AG10803 (cell line): ENCODE measurements at regions not wholly inside any gene's neighbourhood (a gene's known extent, or its start where the extent isn't known, plus 50 kb on each side); places are given as distances from the start of the nearest gene placed in this dataset.
A peak's percentile ranks its signal among the peaks of the same experiment; 100 is the strongest.

Experiments
- DNase-seq: peaks from one replicate; pipeline ENCODE4 v3.0.0; 2010; ENCODE audit warnings: low read depth
- H3K4me3 ChIP-seq: 2 replicates; pipeline ENCODE4 v1.5.1; 2011; ENCODE audit warnings: mild to moderate bottlenecking, low read length, control low read depth
- TF ChIP-seq, protein P1 (sequence below): conservative IDR thresholded peaks from 2 replicates; pipeline ENCODE4 v1.5.1; 2011; ENCODE audit warnings: mild to moderate bottlenecking, low read length, control low read depth, inconsistent platforms

DNA sequence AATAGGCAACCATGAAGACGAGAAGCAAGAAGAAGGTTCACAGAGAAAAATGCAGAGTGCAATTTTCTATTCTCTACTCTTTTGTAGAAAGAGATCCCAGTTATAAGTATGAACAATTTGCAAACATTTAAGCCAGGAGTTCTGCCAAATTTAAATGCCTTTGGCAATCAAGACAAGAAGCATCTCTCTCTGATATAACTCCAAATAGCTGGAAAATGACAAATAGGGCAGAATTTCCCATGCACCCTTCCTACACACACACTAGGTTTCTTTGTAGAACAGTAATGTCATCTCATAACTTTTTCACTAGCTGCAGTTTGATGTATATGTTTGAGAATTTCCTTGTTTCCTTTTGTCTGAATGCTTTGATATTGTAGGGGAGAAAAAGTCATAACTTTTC lies 333.5 kb upstream of the AZI2 start:
- TF ChIP-seq, protein P1, sequence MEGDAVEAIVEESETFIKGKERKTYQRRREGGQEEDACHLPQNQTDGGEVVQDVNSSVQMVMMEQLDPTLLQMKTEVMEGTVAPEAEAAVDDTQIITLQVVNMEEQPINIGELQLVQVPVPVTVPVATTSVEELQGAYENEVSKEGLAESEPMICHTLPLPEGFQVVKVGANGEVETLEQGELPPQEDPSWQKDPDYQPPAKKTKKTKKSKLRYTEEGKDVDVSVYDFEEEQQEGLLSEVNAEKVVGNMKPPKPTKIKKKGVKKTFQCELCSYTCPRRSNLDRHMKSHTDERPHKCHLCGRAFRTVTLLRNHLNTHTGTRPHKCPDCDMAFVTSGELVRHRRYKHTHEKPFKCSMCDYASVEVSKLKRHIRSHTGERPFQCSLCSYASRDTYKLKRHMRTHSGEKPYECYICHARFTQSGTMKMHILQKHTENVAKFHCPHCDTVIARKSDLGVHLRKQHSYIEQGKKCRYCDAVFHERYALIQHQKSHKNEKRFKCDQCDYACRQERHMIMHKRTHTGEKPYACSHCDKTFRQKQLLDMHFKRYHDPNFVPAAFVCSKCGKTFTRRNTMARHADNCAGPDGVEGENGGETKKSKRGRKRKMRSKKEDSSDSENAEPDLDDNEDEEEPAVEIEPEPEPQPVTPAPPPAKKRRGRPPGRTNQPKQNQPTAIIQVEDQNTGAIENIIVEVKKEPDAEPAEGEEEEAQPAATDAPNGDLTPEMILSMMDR, result no peak
- peak; percentile 4 for DNase-seq
- no peak overlapping the region for H3K4me3 ChIP-seq

DNA sequence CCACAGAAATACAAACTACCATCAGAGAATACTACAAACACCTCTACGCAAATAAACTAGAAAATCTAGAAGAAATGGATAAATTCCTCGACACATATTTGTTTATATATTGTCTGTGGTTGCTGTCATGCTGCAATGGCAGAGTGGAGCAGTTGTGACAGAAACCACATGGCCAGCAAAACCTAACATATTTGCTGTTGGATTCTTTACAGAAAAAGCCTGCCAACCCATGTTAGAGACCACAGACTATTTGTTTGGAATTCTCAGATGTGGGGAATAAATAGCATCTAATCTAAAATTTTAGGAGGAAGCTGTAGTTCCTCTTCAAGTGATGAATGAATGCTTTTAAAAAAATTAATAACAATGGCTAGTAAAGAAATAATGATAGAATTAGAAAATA lies 341.6 kb upstream of the AZI2 start:
- TF ChIP-seq, protein P1, result no peak
- no peak for DNase-seq
- H3K4me3 ChIP-seq, result no peak overlapping the region

DNA sequence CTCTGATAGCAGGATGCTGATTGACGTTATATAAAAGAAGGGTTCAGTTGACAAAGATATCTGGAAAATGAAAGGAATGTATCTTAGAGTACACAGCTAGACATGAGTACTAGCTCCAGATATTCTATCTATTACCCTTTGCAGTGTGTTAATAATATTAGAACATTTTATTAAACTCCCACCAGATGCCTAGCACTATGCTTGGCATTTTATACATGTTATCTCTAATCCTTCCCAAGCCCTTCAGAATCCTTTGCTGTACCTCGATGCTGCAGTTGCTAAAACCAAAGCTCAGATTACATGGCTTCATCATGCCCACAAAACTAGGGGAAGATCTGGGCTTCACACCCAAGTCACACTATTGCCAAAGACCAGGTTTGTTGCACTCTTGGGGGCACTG lies 350.1 kb upstream of the AZI2 start:
- no peak overlapping the region for H3K4me3 ChIP-seq
- TF ChIP-seq, protein P1, result no peak
- DNase-seq, result no peak

DNA sequence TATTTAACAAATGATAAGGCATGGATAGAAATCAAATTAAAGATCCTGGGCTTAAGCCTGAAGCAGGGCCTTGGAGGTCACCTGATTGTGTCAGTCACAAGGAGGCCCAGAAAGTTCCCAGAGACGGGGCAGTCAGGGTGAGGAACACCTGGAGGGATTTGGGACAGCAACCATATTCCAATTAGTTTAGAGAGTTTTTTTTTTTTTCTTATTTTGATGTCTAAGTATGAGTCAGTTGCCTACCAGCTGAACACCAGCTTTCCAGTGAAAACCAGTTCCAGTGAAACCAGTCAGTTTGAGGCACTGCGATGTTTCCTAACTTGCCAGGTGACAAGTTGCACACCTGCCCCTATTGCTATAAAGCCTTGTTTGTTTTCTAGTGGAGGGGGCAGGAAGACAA lies 350.7 kb upstream of the AZI2 start:
- DNase-seq, result no peak
- TF ChIP-seq, protein P1, result no peak
- no peak overlapping the region for H3K4me3 ChIP-seq

DNA sequence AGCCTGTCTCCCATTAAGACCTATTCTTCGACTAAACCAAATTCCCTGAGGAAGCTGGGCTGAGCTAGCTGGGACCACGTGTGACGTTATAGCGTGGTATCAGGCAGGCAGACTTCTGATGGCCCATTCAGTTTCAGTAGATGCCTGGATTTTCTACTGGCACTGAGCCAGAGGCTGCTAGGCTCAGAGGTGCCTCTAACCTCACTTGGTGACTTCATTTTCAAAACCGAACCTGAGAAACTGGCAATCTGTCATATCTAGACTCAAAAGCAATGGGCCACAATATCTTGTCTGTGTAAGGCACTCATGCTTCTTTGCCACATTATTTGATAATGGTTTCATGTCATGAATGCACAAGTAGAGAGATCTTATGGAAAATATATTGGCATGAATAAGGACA lies 352.1 kb upstream of the AZI2 start:
- no peak for DNase-seq
- TF ChIP-seq, protein P1, result no peak
- H3K4me3 ChIP-seq, result no peak overlapping the region

DNA sequence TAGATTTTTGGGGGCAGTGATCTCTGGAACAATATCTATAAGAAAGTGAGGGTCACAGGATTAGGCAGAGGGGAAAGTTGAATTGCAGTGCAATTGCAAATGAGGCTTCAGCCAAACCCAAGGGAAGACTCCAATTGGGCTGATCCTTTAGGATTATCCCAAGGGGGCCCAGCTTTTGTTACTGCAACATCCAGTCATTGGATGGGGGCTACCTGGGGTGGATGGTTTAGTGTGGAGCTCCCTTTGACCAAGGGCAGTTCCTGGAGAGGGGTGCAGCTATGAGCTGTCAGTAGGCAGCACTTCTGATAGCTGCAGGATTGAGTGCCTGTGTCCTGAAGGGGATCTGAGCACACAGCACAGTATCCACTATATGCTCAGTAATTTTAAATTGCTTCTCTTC lies 355.2 kb upstream of the AZI2 start:
- H3K4me3 ChIP-seq, result no peak overlapping the region
- DNase-seq, result no peak
- TF ChIP-seq, protein P1, result no peak

DNA sequence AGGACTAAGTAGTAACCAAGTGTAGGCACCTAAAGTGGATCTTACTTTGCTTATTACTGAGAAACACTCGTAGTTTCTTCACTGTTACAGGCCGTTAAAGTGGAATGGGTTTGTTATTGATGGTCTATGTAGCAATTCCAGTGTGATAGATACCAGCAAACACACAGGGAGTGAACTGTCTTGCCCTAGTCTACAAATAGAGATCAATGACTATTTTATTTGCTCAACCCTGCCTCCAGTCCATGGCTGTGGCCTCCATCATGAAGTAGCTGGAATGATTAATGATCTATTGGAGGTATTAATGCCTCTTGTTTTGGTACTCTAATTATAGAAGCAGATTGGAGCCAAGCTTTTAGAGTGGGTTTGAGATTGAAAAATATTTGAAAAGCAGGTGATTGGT lies 362.7 kb upstream of the AZI2 start:
- TF ChIP-seq, protein P1, result no peak
- DNase-seq, result no peak
- no peak overlapping the region for H3K4me3 ChIP-seq
